AG04450 (cell line): ENCODE measurements at regions not wholly inside any gene's neighbourhood (a gene's known extent, or its start where the extent isn't known, plus 50 kb on each side); places are given as distances from the start of the nearest gene placed in this dataset.

Source experiments
- CTCF ChIA-PET: fragments of 300-600, 350-600 bp; formaldehyde crosslinking; extraction: SDS; loops from one replicate; lab custom pipeline; 2022; ENCODE audit warnings: antibody characterized with exemption, inconsistent platforms; lab: Charles Lee
- POLR2A ChIA-PET: fragments of 350-600 bp; formaldehyde crosslinking; extraction: SDS; loops from one replicate; lab custom pipeline; 2021; ENCODE audit warnings: antibody characterized with exemption, inconsistent platforms; lab: Yijun Ruan, JAX
- DNase-seq: peaks from one replicate; pipeline ENCODE4 v3.0.0-alpha.2; 2011; ENCODE audit warnings: low read depth, low spot score
- H3K27ac ChIP-seq: one replicate; pipeline ENCODE4 v1.5.1; 2012; ENCODE audit warnings: low read depth, low read length, control low read depth
- H3K27me3 ChIP-seq: one replicate; pipeline ENCODE4 v1.6.0; 2012; ENCODE audit warnings: low read length; ENCODE audit not compliant: control insufficient read depth, insufficient read depth
- H3K4me3 ChIP-seq: 2 replicates; pipeline ENCODE4 v1.5.1; 2011; ENCODE audit warnings: mild to moderate bottlenecking, low read depth, low read length, control low read depth
- H3K9me3 ChIP-seq: 2 replicates; pipeline ENCODE4 v1.5.1; 2012; ENCODE audit warnings: low read length; ENCODE audit not compliant: control insufficient read depth, insufficient read depth
- CTCF ChIP-seq: IDR thresholded peaks from 2 replicates; pipeline ENCODE4 v1.5.1; 2011; ENCODE audit warnings: low read depth, low read length, control low read depth, inconsistent platforms

- no peaks in the 10 kb centered on the region for H3K9me3 ChIP-seq
- no peak overlapping the region for H3K4me3 ChIP-seq
- H3K27ac ChIP-seq: no peak overlapping the region
- H3K27me3 ChIP-seq: no peaks in the 10 kb centered on the region
- ChIA-PET CTCF (no interaction called here), POLR2A (no interaction called here)
- no peak for TF ChIP-seq CTCF
- no peak for DNase-seq
Observed at GRCh38 chr13:72151241-72151640, 284.2 kb upstream of the DACH1 start.

GRCh38 chr13:72150502-72150901 lies 283.5 kb upstream of the DACH1 start:
- Histone ChIP-seq H3K4me3 (no peak overlapping the region), H3K9me3 (no peaks in the 10 kb centered on the region), H3K27ac (no peak overlapping the region), H3K27me3 (no peaks in the 10 kb centered on the region)
- CTCF ChIA-PET: no interaction called here
- no peak for TF ChIP-seq CTCF
- POLR2A ChIA-PET: no interaction called here
- DNase-seq: no peak

- H3K27me3 ChIP-seq: no peaks in the 10 kb centered on the region
- DNase-seq: no peak
- H3K9me3 ChIP-seq: no peaks in the 10 kb centered on the region
- ChIA-PET POLR2A (no interaction called here), CTCF (no interaction called here)
- H3K27ac ChIP-seq: no peak overlapping the region
- no peak for TF ChIP-seq CTCF
- H3K4me3 ChIP-seq: no peak overlapping the region
Observed at GRCh38 chr13:72149701-72150100, 282.7 kb upstream of the DACH1 start.

GRCh38 chr13:72146816-72147215 lies 279.8 kb upstream of the DACH1 start:
- Histone ChIP-seq H3K9me3 (no peaks in the 10 kb centered on the region), H3K4me3 (no peak overlapping the region), H3K27me3 (no peaks in the 10 kb centered on the region), H3K27ac (no peak overlapping the region)
- ChIA-PET CTCF (no interaction called here), POLR2A (no interaction called here)
- no peak for DNase-seq
- TF ChIP-seq CTCF: no peak

GRCh38 chr13:72145383-72145782 lies 278.4 kb upstream of the DACH1 start:
- no peak overlapping the region for H3K27ac ChIP-seq
- CTCF ChIA-PET: no interaction called here
- DNase-seq: no peak

More at GRCh38 chr13:72145383-72145782, 278.4 kb upstream of the DACH1 start:
- H3K9me3 ChIP-seq: no peaks in the 10 kb centered on the region
- H3K4me3 ChIP-seq: no peak overlapping the region
- POLR2A ChIA-PET: no interaction called here
- H3K27me3 ChIP-seq: no peaks in the 10 kb centered on the region
- no peak for TF ChIP-seq CTCF
